ENCODE measurements at regions not wholly inside any gene's neighbourhood (a gene's known extent, or its start where the extent isn't known, plus 50 kb on each side); places are given as distances from the start of the nearest gene placed in this dataset.
"Not testable (repeated sequence)": the region's sequence is repeated elsewhere in the genome, so short reads cannot be mapped to it uniquely, and the experiment has no call there.

DNA sequence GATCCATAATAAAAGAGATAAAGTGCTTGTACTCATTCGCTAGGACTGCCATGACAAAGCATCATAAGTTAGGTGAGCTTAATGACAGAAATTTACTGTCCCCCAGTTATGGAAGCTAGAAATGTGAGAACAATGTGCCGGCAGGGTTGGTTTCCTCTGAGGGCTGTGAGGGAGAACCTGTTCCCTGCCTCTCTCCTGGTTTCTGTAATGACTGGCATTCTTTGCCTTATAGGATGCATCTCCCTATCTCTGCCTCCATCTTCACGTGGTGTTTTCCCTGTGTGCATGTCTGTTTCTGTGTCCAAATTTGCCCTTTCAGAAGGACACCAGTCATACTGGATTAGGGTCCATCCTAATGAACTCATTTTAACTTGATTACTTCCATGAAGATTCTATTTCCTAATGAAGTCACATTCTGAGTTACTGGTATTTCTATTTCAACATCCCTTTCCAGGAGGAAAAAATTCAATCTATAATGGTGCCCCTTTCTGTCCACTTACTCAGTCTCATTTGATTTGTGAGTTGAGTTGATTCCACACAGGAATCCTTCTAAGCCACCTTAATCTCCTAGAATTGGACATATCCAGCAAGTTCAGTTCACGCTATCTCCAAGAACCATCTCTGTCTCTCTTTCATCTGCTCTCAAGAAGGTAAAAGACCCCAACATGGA, 71.2 kb upstream of the LIPC start:
- Histone ChIP-seq H3K27me3 (ENCODE audit: control insufficient read depth, insufficient read depth, low read length) (peaks cover 28% of the 10 kb centered on the region), H3K9me3 (replicated peaks; ENCODE audit: control insufficient read depth, low read depth, low read length) (no peaks in the 10 kb centered on the region), H3K4me3 (ENCODE audit: low read length) (no peak overlapping the region), H3K4me1 (ENCODE audit: control insufficient read depth, insufficient read depth, low read length) (peaks cover 10% of the 10 kb centered on the region), H3K36me3 (ENCODE audit: control insufficient read depth, insufficient read depth, low read length) (no peaks in the 10 kb centered on the region), H3K27ac (ENCODE audit: low read length) (no peak overlapping the region)
- WGBS (ENCODE audit: insufficient coverage) = 73% methylated on average over 2 of the region's 4 CpGs
- DNase-seq = no peak

DNA sequence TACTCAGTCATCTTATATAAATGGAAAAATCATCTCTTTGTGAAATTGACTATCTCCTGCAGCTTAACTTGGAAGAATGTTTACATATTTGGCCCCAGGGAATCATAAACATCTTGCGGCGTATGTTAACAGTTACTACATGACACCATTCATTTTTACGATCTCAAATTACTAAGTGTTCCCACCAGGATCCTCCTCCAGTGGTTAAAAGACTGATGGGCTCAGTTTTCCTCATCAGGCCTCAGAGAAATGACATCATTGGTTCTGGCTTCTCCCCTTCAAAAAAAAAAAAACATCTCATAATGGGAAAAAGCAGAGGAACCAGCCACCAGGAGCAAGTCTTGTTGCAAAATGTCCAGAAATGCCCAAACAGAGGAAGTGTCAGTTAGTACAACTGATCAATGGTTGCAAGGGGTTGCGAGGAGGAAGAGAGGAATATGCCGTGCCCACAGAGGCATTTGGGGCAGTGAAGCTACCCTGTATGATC, 70.5 kb upstream of the LIPC start:
- DNase-seq = peak; percentile 92
- Histone ChIP-seq H3K9me3 (replicated peaks; ENCODE audit: control insufficient read depth, low read depth, low read length) (no peaks in the 10 kb centered on the region), H3K27me3 (ENCODE audit: control insufficient read depth, insufficient read depth, low read length) (peaks cover 23% of the 10 kb centered on the region), H3K4me3 (ENCODE audit: low read length) (no peak overlapping the region), H3K36me3 (ENCODE audit: control insufficient read depth, insufficient read depth, low read length) (no peaks in the 10 kb centered on the region), H3K27ac (ENCODE audit: low read length) (no peak overlapping the region), H3K4me1 (ENCODE audit: control insufficient read depth, insufficient read depth, low read length) (peaks cover 10% of the 10 kb centered on the region)
- WGBS (ENCODE audit: insufficient coverage) = 4% methylated on average over 3 of the region's 5 CpGs

DNA sequence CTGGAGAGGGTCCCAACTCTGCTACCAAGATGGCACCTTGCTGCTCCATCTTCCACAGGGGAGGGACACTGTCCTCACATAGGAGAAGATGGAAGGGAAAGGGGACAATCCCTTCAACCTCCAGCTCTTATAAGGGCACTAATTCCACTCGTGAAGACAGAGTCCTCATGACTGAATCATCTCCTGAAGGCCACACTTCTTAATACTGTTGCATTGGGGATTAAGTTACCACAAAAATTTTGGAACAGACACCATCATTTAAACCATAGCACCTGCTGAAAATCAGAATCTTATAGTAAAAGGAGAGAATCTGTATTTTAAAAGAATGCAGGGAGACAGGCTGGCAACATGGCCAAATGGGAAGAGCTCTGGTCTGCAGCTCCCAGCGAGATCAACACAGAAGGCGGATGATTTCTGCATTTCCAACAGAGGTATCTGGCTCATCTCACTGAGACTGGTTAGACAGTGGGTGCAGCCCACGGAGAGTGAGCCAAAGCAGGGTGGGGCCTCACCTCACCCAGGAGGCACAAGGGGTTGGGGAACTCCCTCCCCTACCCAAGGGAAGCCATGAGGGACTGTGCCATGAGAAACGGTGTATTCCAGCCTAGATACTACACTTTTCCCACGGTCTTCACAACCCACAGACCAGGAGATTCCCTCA, 69.4 kb upstream of the LIPC start:
- Histone ChIP-seq H3K27ac (ENCODE audit: low read length) (no peak overlapping the region), H3K4me1 (ENCODE audit: control insufficient read depth, insufficient read depth, low read length) (peaks cover 10% of the 10 kb centered on the region), H3K36me3 (ENCODE audit: control insufficient read depth, insufficient read depth, low read length) (no peaks in the 10 kb centered on the region), H3K4me3 (ENCODE audit: low read length) (no peak overlapping the region), H3K27me3 (ENCODE audit: control insufficient read depth, insufficient read depth, low read length) (peaks cover 17% of the 10 kb centered on the region), H3K9me3 (replicated peaks; ENCODE audit: control insufficient read depth, low read depth, low read length) (no peaks in the 10 kb centered on the region)
- 61% methylated on average over 3 of the region's 6 CpGs for WGBS (ENCODE audit: insufficient coverage)
- DNase-seq = no peak

DNA sequence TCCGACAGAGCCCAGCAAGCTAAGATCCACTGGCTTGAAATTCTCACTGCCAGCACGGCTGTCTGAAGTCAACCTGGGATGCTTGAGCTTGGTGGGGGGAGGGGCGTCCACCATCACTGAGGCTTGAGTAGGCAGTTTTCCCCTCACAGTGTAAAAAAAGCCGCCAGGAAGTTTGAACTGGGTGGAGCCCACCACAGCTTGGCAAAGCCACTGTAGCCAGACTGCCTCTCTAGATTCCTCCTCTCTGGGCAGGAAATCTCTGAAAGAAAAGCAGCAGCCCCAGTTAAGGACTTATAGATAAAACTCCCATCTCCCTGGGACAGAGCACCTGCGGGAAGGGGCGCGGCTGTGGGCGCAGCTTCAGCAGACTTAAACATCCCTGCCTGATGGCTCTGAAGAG, 68.7 kb upstream of the LIPC start:
- peaks cover 10% of the 10 kb centered on the region for H3K27me3 ChIP-seq (ENCODE audit: control insufficient read depth, insufficient read depth, low read length)
- not testable (repeated sequence) for H3K27ac ChIP-seq (ENCODE audit: low read length); H3K4me1 ChIP-seq (ENCODE audit: control insufficient read depth, insufficient read depth, low read length); H3K9me3 ChIP-seq (replicated peaks; ENCODE audit: control insufficient read depth, low read depth, low read length); H3K36me3 ChIP-seq (ENCODE audit: control insufficient read depth, insufficient read depth, low read length); H3K4me3 ChIP-seq (ENCODE audit: low read length); DNase-seq
- WGBS (ENCODE audit: insufficient coverage) = 83% methylated on average over 5 of the region's 8 CpGs

DNA sequence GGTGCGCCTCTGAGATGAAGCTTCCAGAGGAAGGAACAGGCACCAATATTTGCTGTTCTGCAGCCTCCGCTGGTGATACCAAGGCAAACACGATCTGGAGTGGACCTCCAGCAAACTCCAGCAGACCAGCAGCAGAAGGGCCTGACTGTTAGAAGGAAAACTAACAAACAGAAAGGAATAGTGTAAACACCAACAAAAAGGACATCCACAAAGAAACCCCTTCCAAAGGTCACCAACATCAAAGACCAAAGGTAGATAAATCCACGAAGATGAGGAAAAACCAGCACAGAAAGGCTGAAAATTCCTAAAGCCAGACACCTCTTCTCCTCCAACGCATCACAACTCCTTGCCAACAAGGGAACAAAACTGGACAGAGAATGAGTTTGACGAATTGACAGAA, 68.1 kb upstream of the LIPC start:
- not testable (repeated sequence) for H3K27ac ChIP-seq (ENCODE audit: low read length); DNase-seq; H3K36me3 ChIP-seq (ENCODE audit: control insufficient read depth, insufficient read depth, low read length); H3K4me1 ChIP-seq (ENCODE audit: control insufficient read depth, insufficient read depth, low read length); H3K9me3 ChIP-seq (replicated peaks; ENCODE audit: control insufficient read depth, low read depth, low read length); H3K27me3 ChIP-seq (ENCODE audit: control insufficient read depth, insufficient read depth, low read length); H3K4me3 ChIP-seq (ENCODE audit: low read length)
- 100% methylated on average over 2 of the region's 6 CpGs for WGBS (ENCODE audit: insufficient coverage)

DNA sequence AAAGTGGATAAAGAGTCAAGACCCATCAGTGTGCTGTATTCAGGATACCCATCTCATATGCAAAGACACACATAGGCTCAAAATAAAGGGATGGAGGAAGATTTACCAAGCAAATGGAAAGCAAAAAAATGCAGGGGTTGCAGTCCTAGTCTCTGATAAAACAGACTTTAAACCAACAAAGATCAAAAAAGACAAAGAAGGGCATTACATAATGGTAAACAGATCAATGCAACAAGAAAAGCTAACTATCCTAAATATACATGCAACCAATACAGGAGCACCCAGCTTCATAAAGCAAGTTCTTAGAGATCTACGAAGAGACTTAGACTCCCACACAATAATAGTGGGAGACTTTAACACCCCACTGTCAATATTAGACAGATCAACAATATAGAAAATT, 66.7 kb upstream of the LIPC start:
- H3K9me3 ChIP-seq (replicated peaks; ENCODE audit: control insufficient read depth, low read depth, low read length); H3K27ac ChIP-seq (ENCODE audit: low read length); H3K36me3 ChIP-seq (ENCODE audit: control insufficient read depth, insufficient read depth, low read length); H3K4me3 ChIP-seq (ENCODE audit: low read length); H3K4me1 ChIP-seq (ENCODE audit: control insufficient read depth, insufficient read depth, low read length); DNase-seq; H3K27me3 ChIP-seq (ENCODE audit: control insufficient read depth, insufficient read depth, low read length): not testable (repeated sequence)
- no CpG with 5 or more reads among the region's 1 CpG for WGBS (ENCODE audit: insufficient coverage)

DNA sequence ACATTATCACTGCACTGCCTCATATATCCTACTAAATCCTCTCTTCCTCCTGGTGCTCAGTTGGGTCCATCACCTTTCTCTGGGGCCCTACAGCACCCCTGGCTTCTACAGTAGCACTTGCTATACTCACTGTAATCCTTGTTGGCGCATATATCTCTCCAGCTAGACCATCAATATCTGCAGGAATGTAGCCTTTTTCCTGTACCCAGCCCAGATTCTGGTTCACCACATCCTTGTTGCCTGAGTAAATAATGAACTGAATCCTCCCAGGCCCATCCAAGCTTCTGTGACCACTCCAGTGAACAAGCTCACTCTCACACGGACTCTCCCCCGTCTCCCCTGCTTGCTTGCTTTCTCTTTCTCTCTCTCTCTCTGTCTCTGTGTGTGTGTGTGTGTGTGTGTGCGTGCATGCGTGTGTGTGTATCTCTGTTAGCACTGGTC, 62.5 kb upstream of the LIPC start:
- Histone ChIP-seq H3K4me3 (ENCODE audit: low read length) (no peak overlapping the region), H3K9me3 (replicated peaks; ENCODE audit: control insufficient read depth, low read depth, low read length) (no peaks in the 10 kb centered on the region), H3K27ac (ENCODE audit: low read length) (no peak overlapping the region), H3K27me3 (ENCODE audit: control insufficient read depth, insufficient read depth, low read length) (peaks cover 3% of the 10 kb centered on the region), H3K4me1 (ENCODE audit: control insufficient read depth, insufficient read depth, low read length) (no peaks in the 10 kb centered on the region), H3K36me3 (ENCODE audit: control insufficient read depth, insufficient read depth, low read length) (no peaks in the 10 kb centered on the region)
- no peak for DNase-seq
- 91% methylated on average over 1 of the region's 5 CpGs for WGBS (ENCODE audit: insufficient coverage)

DNA sequence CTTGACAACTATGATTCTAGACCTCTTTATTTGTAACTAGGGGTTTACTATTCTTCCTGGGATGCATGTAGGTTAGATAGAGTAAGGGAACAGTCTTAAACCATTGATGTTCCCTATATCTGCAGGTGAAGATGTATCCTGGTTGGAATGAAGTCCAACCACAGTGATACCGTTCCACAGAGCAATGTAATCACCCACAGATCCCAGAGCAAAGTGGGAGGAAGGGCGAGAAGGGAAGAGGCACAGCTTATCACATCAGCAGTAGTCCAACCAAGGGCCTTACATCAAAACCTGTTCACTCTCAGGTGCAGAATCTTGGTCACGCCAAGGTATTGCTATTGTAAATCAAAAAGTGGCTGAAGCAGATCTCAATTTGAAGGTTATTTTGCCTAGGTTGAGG, 61.8 kb upstream of the LIPC start:
- DNase-seq = no peak
- peaks cover 3% of the 10 kb centered on the region for H3K27me3 ChIP-seq (ENCODE audit: control insufficient read depth, insufficient read depth, low read length)
- 83% methylated on average over 1 of the region's 3 CpGs for WGBS (ENCODE audit: insufficient coverage)

DNA sequence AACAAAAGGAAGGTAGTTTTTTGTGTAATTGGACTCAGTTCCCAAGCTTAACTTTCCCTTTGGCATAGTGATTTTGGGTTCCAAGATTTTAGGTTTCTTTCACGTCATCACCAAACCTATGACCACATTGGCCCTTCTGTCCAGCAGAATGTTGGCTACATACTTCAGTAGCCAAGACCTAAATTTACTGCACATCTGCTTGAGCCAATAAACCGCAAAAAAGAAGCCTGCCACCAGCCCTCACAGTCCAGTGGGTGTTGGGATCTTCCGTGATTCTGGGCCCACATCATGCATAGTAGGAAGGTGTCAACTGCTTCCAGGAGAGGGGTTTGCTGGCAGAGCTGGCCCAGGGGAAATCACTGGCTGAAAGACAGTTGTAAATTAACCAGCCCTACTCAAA, 57.6 kb upstream of the LIPC start:
- Histone ChIP-seq H3K27ac (ENCODE audit: low read length) (no peak overlapping the region), H3K9me3 (replicated peaks; ENCODE audit: control insufficient read depth, low read depth, low read length) (peaks cover 2% of the 10 kb centered on the region), H3K36me3 (ENCODE audit: control insufficient read depth, insufficient read depth, low read length) (no peaks in the 10 kb centered on the region), H3K27me3 (ENCODE audit: control insufficient read depth, insufficient read depth, low read length) (peaks cover 1% of the 10 kb centered on the region), H3K4me1 (ENCODE audit: control insufficient read depth, insufficient read depth, low read length) (no peaks in the 10 kb centered on the region), H3K4me3 (ENCODE audit: low read length) (no peak overlapping the region)
- no peak for DNase-seq
- 75% methylated on average over 1 of the region's 3 CpGs for WGBS (ENCODE audit: insufficient coverage)

More for the DNA sequence above, 61.8 kb upstream of the LIPC start:
- Histone ChIP-seq H3K27ac (ENCODE audit: low read length) (no peak overlapping the region), H3K4me3 (ENCODE audit: low read length) (no peak overlapping the region), H3K9me3 (replicated peaks; ENCODE audit: control insufficient read depth, low read depth, low read length) (no peaks in the 10 kb centered on the region), H3K4me1 (ENCODE audit: control insufficient read depth, insufficient read depth, low read length) (no peaks in the 10 kb centered on the region), H3K36me3 (ENCODE audit: control insufficient read depth, insufficient read depth, low read length) (no peaks in the 10 kb centered on the region)

DNA sequence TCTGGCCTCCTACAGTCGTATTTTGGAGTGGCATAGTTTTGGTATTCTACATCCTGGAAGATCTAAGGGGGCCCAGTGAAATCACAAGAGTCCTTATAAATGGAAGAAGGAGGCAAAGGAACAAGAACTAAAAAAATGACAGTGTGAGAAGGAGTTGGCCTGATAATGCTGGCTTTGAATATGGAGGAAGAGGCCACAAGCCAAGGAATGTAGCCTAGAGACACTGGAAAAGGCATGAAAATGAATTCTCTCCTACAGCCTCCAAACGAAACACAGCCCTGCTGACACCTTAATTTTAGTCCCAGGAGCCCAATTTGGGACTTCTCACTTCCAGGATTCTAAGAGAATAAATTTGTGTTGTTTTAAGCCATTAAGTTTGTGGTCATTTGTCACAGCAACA, 54.6 kb upstream of the LIPC start:
- Histone ChIP-seq H3K27ac (ENCODE audit: low read length) (no peak overlapping the region), H3K36me3 (ENCODE audit: control insufficient read depth, insufficient read depth, low read length) (no peaks in the 10 kb centered on the region), H3K27me3 (ENCODE audit: control insufficient read depth, insufficient read depth, low read length) (no peaks in the 10 kb centered on the region), H3K9me3 (replicated peaks; ENCODE audit: control insufficient read depth, low read depth, low read length) (peaks cover 2% of the 10 kb centered on the region), H3K4me1 (ENCODE audit: control insufficient read depth, insufficient read depth, low read length) (no peaks in the 10 kb centered on the region), H3K4me3 (ENCODE audit: low read length) (no peak overlapping the region)
- WGBS (ENCODE audit: insufficient coverage) = no CpG with 5 or more reads among the region's 2 CpGs
- DNase-seq = no peak
